ENCODE measurements at regions not wholly inside any gene's neighbourhood (a gene's known extent, or its start where the extent isn't known, plus 50 kb on each side); places are given as distances from the start of the nearest gene placed in this dataset.
A peak's percentile ranks its signal among the peaks of the same experiment; 100 is the strongest.
"Not testable (repeated sequence)": the region's sequence is repeated elsewhere in the genome, so short reads cannot be mapped to it uniquely, and the experiment has no call there.

- no peak for FAIRE-seq
- no peaks in the 10 kb centered on the region for H3K36me3 ChIP-seq (ENCODE audit: control insufficient read depth in 2 of 3, insufficient read depth in 3 of 3, low read length in 3 of 3)
- TF ChIP-seq CTCF (IDR thresholded peaks at IDR 0.05; ENCODE audit: borderline replicate concordance, extremely low read depth, insufficient read depth) = no peak
- no peak overlapping the region for H3K27ac ChIP-seq (ENCODE audit: low read depth in 2 of 2, low read length in 2 of 2)
- no peak for DNase-seq
- no peak overlapping the region for H3K9ac ChIP-seq (ENCODE audit: low read length in 3 of 3)
- H3K27me3 ChIP-seq (ENCODE audit: control insufficient read depth, insufficient read depth, low read length) = no peaks in the 10 kb centered on the region
- no peaks in the 10 kb centered on the region for H3K9me3 ChIP-seq (ENCODE audit: control insufficient read depth in 2 of 3, insufficient read depth in 1 of 3, low read length in 3 of 3)
- no peak overlapping the region for H3K4me3 ChIP-seq (ENCODE audit: low read length in 3 of 3)
- H3K4me1 ChIP-seq (ENCODE audit: control insufficient read depth in 2 of 3, insufficient read depth in 2 of 3, low read depth in 1 of 3, low read length in 3 of 3) = no peaks in the 10 kb centered on the region
- intact Hi-C loops (cut with DNase I) = no loop called here
Observed at GRCh38 chr3:88876724-88877123, 230.7 kb upstream of the EPHA3 start.

- no peak overlapping the region for H3K27ac ChIP-seq (ENCODE audit: low read depth in 2 of 2, low read length in 2 of 2)
- intact Hi-C loops (cut with DNase I) = no loop called here
- no peak for FAIRE-seq
Observed at GRCh38 chr3:88879905-88880304, 227.5 kb upstream of the EPHA3 start.

GRCh38 chr3:88882121-88882520, 225.3 kb upstream of the EPHA3 start:
- Histone ChIP-seq H3K4me1 (ENCODE audit: control insufficient read depth in 2 of 3, insufficient read depth in 2 of 3, low read depth in 1 of 3, low read length in 3 of 3) (no peaks in the 10 kb centered on the region), H3K36me3 (ENCODE audit: control insufficient read depth in 2 of 3, insufficient read depth in 3 of 3, low read length in 3 of 3) (no peaks in the 10 kb centered on the region), H3K4me3 (ENCODE audit: low read length in 3 of 3) (no peak overlapping the region), H3K27ac (ENCODE audit: low read depth in 2 of 2, low read length in 2 of 2) (no peak overlapping the region), H3K9ac (ENCODE audit: low read length in 3 of 3) (no peak overlapping the region), H3K9me3 (ENCODE audit: control insufficient read depth in 2 of 3, insufficient read depth in 1 of 3, low read length in 3 of 3) (no peaks in the 10 kb centered on the region), H3K27me3 (ENCODE audit: control insufficient read depth, insufficient read depth, low read length) (no peaks in the 10 kb centered on the region)
- DNase-seq = peak in 2 of 5 donors; percentile 28 to 38
- FAIRE-seq = no peak
- intact Hi-C loops (cut with DNase I) = no loop called here
- no peak for TF ChIP-seq CTCF (IDR thresholded peaks at IDR 0.05; ENCODE audit: borderline replicate concordance, extremely low read depth, insufficient read depth)

More at GRCh38 chr3:88879905-88880304, 227.5 kb upstream of the EPHA3 start:
- no peak for DNase-seq
- H3K27me3 ChIP-seq (ENCODE audit: control insufficient read depth, insufficient read depth, low read length) = no peaks in the 10 kb centered on the region
- H3K9me3 ChIP-seq (ENCODE audit: control insufficient read depth in 2 of 3, insufficient read depth in 1 of 3, low read length in 3 of 3) = no peaks in the 10 kb centered on the region
- no peak overlapping the region for H3K4me3 ChIP-seq (ENCODE audit: low read length in 3 of 3)
- H3K4me1 ChIP-seq (ENCODE audit: control insufficient read depth in 2 of 3, insufficient read depth in 2 of 3, low read depth in 1 of 3, low read length in 3 of 3) = no peaks in the 10 kb centered on the region
- H3K36me3 ChIP-seq (ENCODE audit: control insufficient read depth in 2 of 3, insufficient read depth in 3 of 3, low read length in 3 of 3) = no peaks in the 10 kb centered on the region
- no peak overlapping the region for H3K9ac ChIP-seq (ENCODE audit: low read length in 3 of 3)
- TF ChIP-seq CTCF (IDR thresholded peaks at IDR 0.05; ENCODE audit: borderline replicate concordance, extremely low read depth, insufficient read depth) = no peak

GRCh38 chr3:88886624-88887023, 220.8 kb upstream of the EPHA3 start:
- H3K9ac ChIP-seq (ENCODE audit: low read length in 3 of 3); intact Hi-C loops (cut with DNase I); H3K36me3 ChIP-seq (ENCODE audit: control insufficient read depth in 2 of 3, insufficient read depth in 3 of 3, low read length in 3 of 3); H3K27me3 ChIP-seq (ENCODE audit: control insufficient read depth, insufficient read depth, low read length); FAIRE-seq; H3K9me3 ChIP-seq (ENCODE audit: control insufficient read depth in 2 of 3, insufficient read depth in 1 of 3, low read length in 3 of 3); H3K4me3 ChIP-seq (ENCODE audit: low read length in 3 of 3); H3K27ac ChIP-seq (ENCODE audit: low read depth in 2 of 2, low read length in 2 of 2); H3K4me1 ChIP-seq (ENCODE audit: control insufficient read depth in 2 of 3, insufficient read depth in 2 of 3, low read depth in 1 of 3, low read length in 3 of 3): not testable (repeated sequence)
- DNase-seq = peak in 1 of 5 donors; percentile 38
